NCI-H2107 treated with DMSO at 0.1 percent for 48 hours (cell line): ENCODE measurements at regions not wholly inside any gene's neighbourhood (a gene's known extent, or its start where the extent isn't known, plus 50 kb on each side); places are given as distances from the start of the nearest gene placed in this dataset.

Experiments used
- DNase-seq: peaks from one replicate; lab custom pipeline; 2025; ENCODE audit not compliant: unreplicated experiment; lab: John Stamatoyannopoulos, UW

GRCh38 chr16:65783709-65784474, 582.6 kb upstream of the CDH5 start:
- DNase-seq = no peak

- no peak for DNase-seq
These were observed 583.6 kb upstream of the CDH5 start for GRCh38 chr16:65782611-65783600.

GRCh38 chr16:65781855-65782254, 584.6 kb upstream of the CDH5 start:
- DNase-seq = no peak

- DNase-seq = no peak
These were observed 585.1 kb upstream of the CDH5 start for GRCh38 chr16:65781363-65781762.

GRCh38 chr16:65779201-65779600, 587.3 kb upstream of the CDH5 start:
- no peak for DNase-seq

- DNase-seq = no peak
These were observed 589.8 kb upstream of the CDH5 start for GRCh38 chr16:65776639-65777183.

- no peak for DNase-seq
These were observed 590.7 kb upstream of the CDH5 start for GRCh38 chr16:65775829-65776228.

GRCh38 chr16:65774350-65774749, 592.1 kb upstream of the CDH5 start:
- no peak for DNase-seq

- DNase-seq = no peak
These were observed 593.1 kb upstream of the CDH5 start for GRCh38 chr16:65773301-65773874.

GRCh38 chr16:65772134-65772732, 594.3 kb upstream of the CDH5 start:
- DNase-seq = no peak

- no peak for DNase-seq
These were observed 594.8 kb upstream of the CDH5 start for GRCh38 chr16:65771707-65772106.

GRCh38 chr16:65770752-65771151, 595.7 kb upstream of the CDH5 start:
- DNase-seq = no peak

- no peak for DNase-seq
These were observed 596.6 kb upstream of the CDH5 start for GRCh38 chr16:65769776-65770438.

GRCh38 chr16:65769055-65769465, 597.4 kb upstream of the CDH5 start:
- DNase-seq = no peak

GRCh38 chr16:65767125-65767524, 599.4 kb upstream of the CDH5 start:
- DNase-seq = no peak

GRCh38 chr16:65763640-65764305, 602.7 kb upstream of the CDH5 start:
- DNase-seq = no peak

GRCh38 chr16:65760874-65761273, 605.6 kb upstream of the CDH5 start:
- DNase-seq = no peak

- DNase-seq = no peak
These were observed 607.9 kb upstream of the CDH5 start for GRCh38 chr16:65758620-65759019.

GRCh38 chr16:65757064-65757463, 609.4 kb upstream of the CDH5 start:
- no peak for DNase-seq

GRCh38 chr16:65756163-65756562, 610.3 kb upstream of the CDH5 start:
- DNase-seq = no peak
